Panc1 (cell line): ENCODE measurements at regions not wholly inside any gene's neighbourhood (a gene's known extent, or its start where the extent isn't known, plus 50 kb on each side); places are given as distances from the start of the nearest gene placed in this dataset.
A peak's percentile ranks its signal among the peaks of the same experiment; 100 is the strongest.
"Not testable (repeated sequence)": the region's sequence is repeated elsewhere in the genome, so short reads cannot be mapped to it uniquely, and the experiment has no call there.

Experiments
- ATAC-seq: fragments of 200-7000 bp; cut with Tn5 transposase; 2 replicates; pipeline ENCODE4 v1.9.1; 2020; ENCODE audit warnings: mild to moderate bottlenecking, moderate library complexity
- BruUV-seq: library from RNA; stranded (reverse); fragments of 400-500 nt; replicated peaks from 2 replicates; lab custom pipeline; 2021; lab: Mats Ljungman, UMichigan
- CTCF ChIA-PET: fragments of 300-600 bp; sonication (Branson Sonifier 250); formaldehyde crosslinking; loops from one replicate; lab custom pipeline; 2022; ENCODE audit warnings: antibody characterized with exemption; lab: Charles Lee
- POLR2A ChIA-PET: fragments of 300-600 bp; sonication (Branson Sonifier 250); formaldehyde crosslinking; loops from one replicate; lab custom pipeline; 2022; ENCODE audit warnings: antibody characterized with exemption; lab: Charles Lee
- DNase-seq: peaks from one replicate; pipeline ENCODE4 v3.0.0-alpha.2; 2010; ENCODE audit warnings: low read depth, low spot score
- H3K27ac ChIP-seq: 2 replicates; pipeline ENCODE4 v1.5.1; 2011; ENCODE audit warnings: mild to moderate bottlenecking, low read length, inconsistent platforms
- H3K27me3 ChIP-seq: fragments of 200-500 bp; sonication (Bioruptor generic); 2 replicates; pipeline ENCODE4 v1.6.0; 2014; ENCODE audit warnings: low read length, inconsistent platforms; ENCODE audit not compliant: control insufficient read depth, insufficient read depth
- H3K36me3 ChIP-seq: fragments of 200-500 bp; sonication (Bioruptor generic); 2 replicates; pipeline ENCODE4 v1.5.1; 2014; ENCODE audit warnings: inconsistent platforms, mild to moderate bottlenecking, low read length, moderate library complexity; ENCODE audit not compliant: control insufficient read depth, insufficient read depth
- H3K4me1 ChIP-seq: 2 replicates; pipeline ENCODE4 v1.5.1; 2011; ENCODE audit warnings: inconsistent platforms, mild to moderate bottlenecking, low read length, moderate library complexity; ENCODE audit not compliant: control insufficient read depth, insufficient read depth
- H3K4me3 ChIP-seq, 2 experiments: 2 replicates each; pipeline ENCODE4 v1.5.1; 2011 to 2012; ENCODE audit warnings: low read depth in 2 of 2, low read length in 2 of 2, mild to moderate bottlenecking in 2 of 2, inconsistent platforms in 1 of 2, moderate library complexity in 1 of 2
- H3K9me3 ChIP-seq: fragments of 200-500 bp; sonication (Bioruptor generic); 2 replicates; pipeline ENCODE4 v1.5.1; 2014; ENCODE audit warnings: low read depth, mild to moderate bottlenecking, inconsistent platforms, low read length, moderate library complexity; ENCODE audit not compliant: control insufficient read depth, insufficient read depth
- in situ Hi-C: cut with HindIII; loops from 2 replicates; pipeline ENCODE4 v1.10.0; 2016; ENCODE audit warnings: low sequenced_read_pairs, low pct_unique_long_range_greater_than_20kb
- intact Hi-C: fragments of 100-400 bp; cut with micrococcal nuclease; formaldehyde crosslinking; loops from one replicate; pipeline ENCODE4 v1.10.0; 2022; ENCODE audit not compliant: unreplicated experiment
- TF ChIP-seq, protein P1 (sequence below): fragments of 450-650 bp; IDR thresholded peaks from 2 replicates; pipeline ENCODE4 v1.5.1; 2017; ENCODE audit warnings: mild to moderate bottlenecking

GRCh38 chrX:89350024-89350423 lies 571.7 kb upstream of the TGIF2LX start:
- H3K9me3 ChIP-seq, CTCF ChIA-PET, BruUV-seq, H3K4me3 ChIP-seq, H3K27ac ChIP-seq, intact Hi-C loops, DNase-seq, POLR2A ChIA-PET, ATAC-seq, H3K27me3 ChIP-seq, H3K36me3 ChIP-seq, in situ Hi-C loops, H3K4me1 ChIP-seq: not testable (repeated sequence)
- TF ChIP-seq, protein P1, sequence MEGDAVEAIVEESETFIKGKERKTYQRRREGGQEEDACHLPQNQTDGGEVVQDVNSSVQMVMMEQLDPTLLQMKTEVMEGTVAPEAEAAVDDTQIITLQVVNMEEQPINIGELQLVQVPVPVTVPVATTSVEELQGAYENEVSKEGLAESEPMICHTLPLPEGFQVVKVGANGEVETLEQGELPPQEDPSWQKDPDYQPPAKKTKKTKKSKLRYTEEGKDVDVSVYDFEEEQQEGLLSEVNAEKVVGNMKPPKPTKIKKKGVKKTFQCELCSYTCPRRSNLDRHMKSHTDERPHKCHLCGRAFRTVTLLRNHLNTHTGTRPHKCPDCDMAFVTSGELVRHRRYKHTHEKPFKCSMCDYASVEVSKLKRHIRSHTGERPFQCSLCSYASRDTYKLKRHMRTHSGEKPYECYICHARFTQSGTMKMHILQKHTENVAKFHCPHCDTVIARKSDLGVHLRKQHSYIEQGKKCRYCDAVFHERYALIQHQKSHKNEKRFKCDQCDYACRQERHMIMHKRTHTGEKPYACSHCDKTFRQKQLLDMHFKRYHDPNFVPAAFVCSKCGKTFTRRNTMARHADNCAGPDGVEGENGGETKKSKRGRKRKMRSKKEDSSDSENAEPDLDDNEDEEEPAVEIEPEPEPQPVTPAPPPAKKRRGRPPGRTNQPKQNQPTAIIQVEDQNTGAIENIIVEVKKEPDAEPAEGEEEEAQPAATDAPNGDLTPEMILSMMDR = peak; percentile 24

GRCh38 chrX:89369904-89370303 lies 551.8 kb upstream of the TGIF2LX start:
- BruUV-seq, H3K36me3 ChIP-seq, H3K9me3 ChIP-seq, H3K27ac ChIP-seq, in situ Hi-C loops, H3K4me3 ChIP-seq, H3K27me3 ChIP-seq, POLR2A ChIA-PET, H3K4me1 ChIP-seq, CTCF ChIA-PET, intact Hi-C loops, ATAC-seq, DNase-seq: not testable (repeated sequence)

- DNase-seq, intact Hi-C loops, BruUV-seq, H3K9me3 ChIP-seq, H3K36me3 ChIP-seq, H3K27ac ChIP-seq, POLR2A ChIA-PET, CTCF ChIA-PET, ATAC-seq, H3K4me3 ChIP-seq, in situ Hi-C loops, H3K27me3 ChIP-seq, H3K4me1 ChIP-seq: not testable (repeated sequence)
Measured at GRCh38 chrX:89393004-89393403, 528.7 kb upstream of the TGIF2LX start.

GRCh38 chrX:89402818-89403217 lies 518.9 kb upstream of the TGIF2LX start:
- POLR2A ChIA-PET = not testable (repeated sequence)

GRCh38 chrX:89405148-89405547 lies 516.6 kb upstream of the TGIF2LX start:
- DNase-seq = not testable (repeated sequence)

More at GRCh38 chrX:89402818-89403217, 518.9 kb upstream of the TGIF2LX start:
- H3K4me1 ChIP-seq, H3K27ac ChIP-seq, H3K27me3 ChIP-seq, H3K4me3 ChIP-seq, ATAC-seq, in situ Hi-C loops, DNase-seq, H3K9me3 ChIP-seq, H3K36me3 ChIP-seq, BruUV-seq, intact Hi-C loops, CTCF ChIA-PET: not testable (repeated sequence)

DNA sequence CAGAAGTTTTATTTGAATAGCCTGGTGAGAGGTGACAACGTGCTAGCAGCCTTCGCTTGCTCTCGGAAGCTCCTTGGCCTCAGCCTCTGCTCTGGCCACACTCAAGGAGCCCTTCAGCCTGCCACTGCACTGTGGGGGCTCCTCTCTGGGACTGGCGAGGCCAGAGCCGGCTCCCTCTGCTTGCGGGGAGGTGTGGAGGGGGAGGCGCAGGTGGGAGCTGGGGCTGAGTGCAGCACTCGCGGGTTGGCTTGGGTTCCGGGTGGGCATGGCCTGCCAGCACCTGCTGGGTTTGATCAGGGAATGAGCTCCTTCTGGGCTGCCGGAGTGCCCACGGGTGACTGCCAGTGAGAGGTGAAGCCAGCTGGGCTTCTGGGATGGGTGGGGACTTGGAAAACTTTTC lies 504.8 kb upstream of the TGIF2LX start:
- ATAC-seq, in situ Hi-C loops, H3K27me3 ChIP-seq, CTCF ChIA-PET, DNase-seq, H3K4me1 ChIP-seq, POLR2A ChIA-PET, intact Hi-C loops, H3K27ac ChIP-seq, H3K9me3 ChIP-seq, H3K4me3 ChIP-seq, BruUV-seq, H3K36me3 ChIP-seq: not testable (repeated sequence)

More at GRCh38 chrX:89405148-89405547, 516.6 kb upstream of the TGIF2LX start:
- H3K27me3 ChIP-seq, BruUV-seq, H3K27ac ChIP-seq, H3K4me3 ChIP-seq, H3K36me3 ChIP-seq, intact Hi-C loops, ATAC-seq, CTCF ChIA-PET, in situ Hi-C loops, H3K4me1 ChIP-seq, H3K9me3 ChIP-seq, POLR2A ChIA-PET: not testable (repeated sequence)

- BruUV-seq, H3K27ac ChIP-seq, H3K9me3 ChIP-seq, in situ Hi-C loops, intact Hi-C loops, DNase-seq, H3K4me3 ChIP-seq, H3K36me3 ChIP-seq, H3K27me3 ChIP-seq, ATAC-seq, H3K4me1 ChIP-seq, POLR2A ChIA-PET, CTCF ChIA-PET: not testable (repeated sequence)
Measured at GRCh38 chrX:89432652-89433231, 489.0 kb upstream of the TGIF2LX start.
